ENCODE measurements at regions not wholly inside any gene's neighbourhood (a gene's known extent, or its start where the extent isn't known, plus 50 kb on each side); places are given as distances from the start of the nearest gene placed in this dataset.

- TF ChIP-seq CTCF (optimal IDR thresholded peaks at IDR 0.05 in 1 of 3, IDR thresholded peaks at IDR 0.05 in 1 of 3, conservative IDR thresholded peaks at IDR 0.05 in 1 of 3; ENCODE audit: extremely low read depth in 1 of 3, insufficient read depth in 2 of 3, low read length in 3 of 3) (no peak), EZH2 (IDR thresholded peaks at IDR 0.05; ENCODE audit: low read length) (no peak)
These were observed 174.7 kb upstream of the CNTN3 start for GRCh38 chr3:74789111-74789510.
